Inflammatory macrophage (primary cell): ENCODE measurements at regions not wholly inside any gene's neighbourhood (a gene's known extent, or its start where the extent isn't known, plus 50 kb on each side); places are given as distances from the start of the nearest gene placed in this dataset.

Experiments used
- DNase-seq, 2 donors: peaks; one replicate each; pipeline ENCODE4 v3.0.0-alpha.2; 2020 to 2022

- no peak for DNase-seq
Observed at GRCh38 chr13:107374038-107374437, 806.1 kb upstream of the ARGLU1 start.

DNA sequence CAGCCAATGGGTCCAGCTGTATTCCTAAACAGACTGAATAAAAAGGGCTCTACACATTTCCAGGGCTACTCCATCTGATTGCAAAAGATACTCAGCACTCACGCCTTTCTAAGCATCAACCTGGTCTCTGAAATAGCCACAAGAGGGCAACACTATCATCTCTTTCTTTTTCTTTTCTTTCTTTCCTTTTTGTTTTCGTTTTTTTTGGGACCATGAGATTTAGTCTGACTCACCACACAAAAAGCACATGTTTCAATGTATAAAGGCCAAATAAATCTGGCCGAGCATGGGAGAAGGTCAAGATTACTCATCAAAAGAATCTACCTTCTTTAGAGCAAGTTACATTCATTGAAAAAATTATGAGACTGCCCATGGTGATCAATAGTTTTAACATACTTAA is 805.6 kb upstream of the ARGLU1 start:
- no peak for DNase-seq

GRCh38 chr13:107370015-107370785 is 802.3 kb upstream of the ARGLU1 start:
- DNase-seq = no peak

DNA sequence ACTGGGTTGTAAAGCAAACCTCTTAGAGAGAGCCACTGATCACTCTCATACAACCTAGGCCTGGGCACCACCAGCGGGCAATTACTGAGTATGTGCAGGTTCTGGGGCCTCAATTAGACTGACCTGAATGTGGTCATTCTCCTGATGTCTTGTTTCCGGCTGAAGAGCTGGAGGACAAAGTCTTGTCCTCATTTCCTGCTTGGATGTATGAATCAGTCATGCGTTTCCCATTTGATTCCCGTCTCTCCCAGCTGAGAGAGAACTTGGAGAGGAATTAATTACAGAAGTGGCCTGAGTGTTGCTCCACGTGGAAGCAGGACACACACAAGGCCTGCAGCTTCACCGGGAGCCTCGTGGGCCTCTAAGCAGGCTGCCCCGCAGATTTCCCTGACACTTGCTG is 799.3 kb upstream of the ARGLU1 start:
- DNase-seq = no peak

DNA sequence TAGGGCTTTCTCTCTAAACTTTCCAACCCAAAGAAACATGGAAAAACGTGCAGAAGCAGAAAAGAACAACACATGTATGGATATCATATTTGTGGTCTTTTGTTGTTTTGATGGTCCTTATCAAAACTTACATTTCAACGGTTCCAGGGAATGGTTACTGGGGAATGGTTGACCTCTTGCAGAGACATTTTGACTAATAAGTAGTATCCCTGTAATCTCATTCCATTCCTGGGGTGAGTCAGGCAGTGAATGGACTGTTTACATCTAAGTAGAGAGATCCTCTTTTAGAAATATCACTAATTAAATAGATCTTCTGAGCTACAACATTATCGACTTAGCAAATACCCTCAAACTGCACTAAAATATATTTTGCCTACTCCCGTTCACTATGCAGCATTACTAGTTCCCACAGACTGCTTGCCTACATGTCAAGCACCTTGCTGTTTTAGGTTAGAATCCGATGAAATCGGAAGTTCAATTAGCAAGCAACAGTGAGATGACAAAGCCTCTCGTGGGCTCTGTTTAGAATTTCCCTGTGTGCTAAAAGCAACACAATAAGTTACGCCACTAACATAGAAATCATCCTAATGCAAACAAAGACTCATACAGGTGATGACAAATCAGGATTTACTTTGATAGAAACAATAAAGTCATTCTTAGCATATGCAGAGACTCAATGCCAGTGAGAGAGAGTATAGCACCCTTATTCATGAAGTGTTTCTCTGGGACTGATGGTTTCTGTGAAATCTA is 797.7 kb upstream of the ARGLU1 start:
- DNase-seq = no peak

GRCh38 chr13:107364658-107365057 is 796.7 kb upstream of the ARGLU1 start:
- no peak for DNase-seq

- DNase-seq = no peak
Observed at GRCh38 chr13:107361666-107362065, 793.7 kb upstream of the ARGLU1 start.

- DNase-seq = no peak
Observed at GRCh38 chr13:107360010-107360409, 792.1 kb upstream of the ARGLU1 start.

- DNase-seq = no peak
Observed at GRCh38 chr13:107358866-107359265, 790.9 kb upstream of the ARGLU1 start.

GRCh38 chr13:107351305-107351704 is 783.4 kb upstream of the ARGLU1 start:
- DNase-seq = no peak

DNA sequence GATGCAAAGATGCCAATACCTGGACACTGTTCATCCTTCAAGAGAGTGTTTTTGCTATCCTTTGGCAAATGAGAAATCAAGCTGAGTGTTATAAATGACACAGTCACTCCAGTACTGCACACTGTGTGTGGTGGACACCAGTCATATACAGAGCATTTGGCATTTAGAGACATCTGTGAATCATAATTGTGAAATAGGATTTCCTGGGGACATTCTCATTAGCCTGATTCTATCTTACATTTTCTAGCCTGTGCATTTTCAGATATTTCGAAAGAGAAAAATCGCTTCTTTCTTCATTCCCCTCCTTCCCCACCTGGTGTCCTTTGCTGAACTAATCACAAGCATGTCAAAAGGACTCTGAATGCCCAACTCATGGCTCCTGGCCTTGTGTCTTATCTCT is 781.0 kb upstream of the ARGLU1 start:
- no peak for DNase-seq

- DNase-seq = no peak
Observed at GRCh38 chr13:107348471-107348870, 780.5 kb upstream of the ARGLU1 start.

- DNase-seq = no peak
Observed at GRCh38 chr13:107347641-107348369, 779.9 kb upstream of the ARGLU1 start.

DNA sequence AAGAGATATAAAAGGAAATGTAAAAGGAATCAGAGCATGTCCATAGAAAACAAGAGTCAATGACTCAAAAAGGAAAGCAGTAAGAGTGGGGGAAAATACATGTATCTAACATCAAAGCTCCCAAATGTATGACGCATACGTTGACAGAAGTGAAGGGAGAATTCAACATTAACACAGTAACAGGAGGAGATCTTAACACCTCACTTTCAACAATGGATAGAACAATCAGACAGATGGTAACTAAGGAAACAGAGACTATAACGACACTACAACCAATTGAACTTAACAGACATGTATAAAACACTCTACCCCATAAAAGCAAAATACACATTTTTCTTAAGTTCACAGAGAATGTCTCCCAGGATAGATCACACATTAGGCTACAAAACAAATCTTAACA is 774.8 kb upstream of the ARGLU1 start:
- DNase-seq = no peak

DNA sequence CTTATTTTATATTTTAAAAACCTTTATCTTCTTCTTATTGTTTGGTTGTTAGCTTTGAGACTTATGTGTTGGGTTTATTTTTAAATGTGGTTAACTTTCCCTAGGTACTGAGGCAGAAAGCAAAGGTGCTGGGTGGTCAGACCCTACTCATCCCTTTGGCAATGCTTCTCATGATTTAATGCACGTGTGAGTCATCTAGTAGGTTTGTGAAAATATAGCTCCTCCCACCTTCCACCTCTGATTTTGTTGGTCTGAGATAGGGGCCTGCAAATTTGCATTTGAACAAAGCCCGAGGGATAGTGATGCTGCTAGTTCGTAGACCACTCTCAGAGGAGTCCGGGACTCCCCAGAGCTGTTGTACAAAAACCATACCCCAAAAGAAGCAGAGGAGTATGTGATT is 771.3 kb upstream of the ARGLU1 start:
- no peak for DNase-seq

DNA sequence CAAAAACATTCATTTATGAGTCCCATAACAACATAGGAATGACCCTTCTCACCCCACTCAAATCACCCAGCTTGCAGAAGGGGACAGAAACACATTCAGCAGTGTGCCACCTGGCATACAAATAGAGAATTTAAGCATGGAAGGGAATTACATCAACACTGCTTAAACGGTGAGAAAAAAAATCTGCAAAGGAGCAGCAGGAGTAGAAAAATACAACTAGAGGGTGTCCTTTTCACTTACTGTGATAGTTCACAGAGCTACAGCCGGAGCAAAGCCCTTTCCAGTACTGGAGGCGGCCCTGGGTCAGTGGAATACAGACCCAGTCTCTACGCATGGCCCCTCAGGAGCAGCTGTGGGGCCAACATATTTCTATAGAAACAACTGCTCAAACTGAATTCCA is 764.3 kb upstream of the ARGLU1 start:
- DNase-seq = no peak

DNA sequence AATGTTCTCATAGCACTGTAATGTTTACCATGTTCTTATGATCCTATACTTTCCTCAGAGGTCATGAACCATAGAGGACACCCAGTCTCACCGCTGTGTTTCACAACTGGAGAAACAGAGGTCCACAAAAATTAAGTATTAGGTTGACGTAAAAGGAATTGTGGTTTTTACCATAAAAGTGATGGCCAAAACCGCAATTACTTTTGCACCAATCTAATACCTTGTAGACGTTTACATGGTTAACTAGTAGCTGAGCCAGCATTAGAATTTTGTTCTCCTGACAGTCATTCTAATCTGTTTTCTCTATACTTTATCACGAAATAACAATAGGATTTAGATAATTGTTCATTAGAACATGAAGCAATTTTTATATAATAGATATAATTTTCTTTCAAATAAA is 763.4 kb upstream of the ARGLU1 start:
- no peak for DNase-seq

GRCh38 chr13:107330484-107330883 is 762.5 kb upstream of the ARGLU1 start:
- no peak for DNase-seq

GRCh38 chr13:107329991-107330390 is 762.1 kb upstream of the ARGLU1 start:
- no peak for DNase-seq

DNA sequence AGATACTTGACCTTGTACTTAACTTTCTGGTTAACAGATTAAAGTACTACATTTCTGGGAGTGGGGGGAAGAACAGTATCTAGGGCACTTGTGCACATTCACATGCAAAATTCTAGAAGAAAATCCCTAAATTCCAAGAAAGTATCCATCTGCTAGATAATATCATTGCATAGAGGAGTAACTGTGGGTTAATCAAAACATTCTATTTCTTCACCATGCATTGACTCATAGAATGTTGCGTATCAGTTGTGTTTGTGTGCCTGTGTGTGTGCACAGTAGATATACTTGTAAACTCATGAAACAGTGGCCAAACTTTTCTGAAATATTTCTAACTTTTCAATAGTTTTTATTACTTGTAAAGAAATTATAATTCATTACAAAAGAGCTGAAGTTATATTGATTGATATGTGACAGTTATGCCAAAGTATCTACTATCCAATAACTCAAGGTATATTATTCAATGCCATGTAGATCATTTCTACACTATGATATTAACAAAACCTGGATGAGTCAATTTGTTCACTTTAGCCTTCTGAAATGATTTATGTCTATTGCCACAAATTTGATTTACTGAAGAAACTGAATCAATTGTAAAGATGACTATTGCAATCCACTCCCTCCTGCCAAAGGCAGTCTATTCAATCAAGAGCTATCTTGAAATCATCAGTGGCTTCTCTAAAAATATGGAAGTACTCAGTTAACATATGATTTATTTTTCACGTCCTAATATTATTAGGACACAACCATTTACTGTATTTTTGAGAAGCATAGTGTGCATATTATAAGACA is 756.7 kb upstream of the ARGLU1 start:
- DNase-seq = no peak

- DNase-seq = no peak
Observed at GRCh38 chr13:107322228-107322627, 754.3 kb upstream of the ARGLU1 start.

DNA sequence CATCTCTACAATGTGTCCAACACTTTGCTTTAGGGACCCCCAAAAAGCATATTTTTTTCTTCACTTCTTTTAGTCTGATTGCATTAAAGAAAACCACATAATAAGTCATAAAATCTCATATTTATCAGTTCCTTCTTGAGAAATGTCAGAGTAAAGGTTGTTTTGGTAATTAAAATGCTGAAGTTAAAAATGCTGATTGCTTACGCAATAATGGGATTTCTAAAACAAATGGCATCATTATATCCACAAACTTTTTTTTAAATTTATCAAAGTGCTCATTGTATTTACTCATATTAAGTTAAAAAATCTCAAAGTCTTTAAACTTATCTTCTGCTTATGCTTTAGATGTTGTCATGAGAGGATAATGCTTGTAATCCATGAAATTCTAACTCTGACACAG is 737.2 kb upstream of the ARGLU1 start:
- no peak for DNase-seq
